ENCODE measurements at regions not wholly inside any gene's neighbourhood (a gene's known extent, or its start where the extent isn't known, plus 50 kb on each side); places are given as distances from the start of the nearest gene placed in this dataset.
A peak's percentile ranks its signal among the peaks of the same experiment; 100 is the strongest.

DNA sequence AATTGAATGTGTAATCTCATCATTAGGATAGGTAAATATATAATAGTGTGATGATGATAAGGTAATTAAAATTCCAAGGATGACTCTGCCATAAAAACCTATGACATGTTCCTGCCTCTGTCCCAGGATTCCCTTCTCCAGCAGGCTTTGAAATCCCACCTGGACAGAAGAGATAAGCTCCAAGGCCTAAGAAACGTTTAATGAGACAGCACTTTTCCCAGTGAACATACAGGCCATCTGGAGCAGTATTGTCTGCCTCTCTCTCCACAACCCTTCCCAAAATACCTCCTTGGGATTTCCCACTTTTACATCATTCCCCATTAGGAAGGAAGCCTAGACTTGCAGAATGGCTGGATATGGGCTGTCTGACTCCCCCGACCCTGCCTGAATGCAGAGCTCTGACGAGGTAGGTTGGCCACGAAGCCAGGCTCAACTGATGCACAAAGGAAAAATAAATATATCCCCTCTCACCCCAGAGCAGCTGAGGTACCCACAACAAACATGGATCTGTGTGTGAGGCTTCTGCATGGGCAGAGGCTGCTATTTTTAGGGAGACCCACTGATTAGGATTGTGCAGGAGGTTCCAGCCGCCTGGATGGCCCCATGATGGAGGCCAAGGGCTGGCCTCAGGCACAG is 71.0 kb downstream of the TMPRSS5 start:
- no peak for DNase-seq

DNA sequence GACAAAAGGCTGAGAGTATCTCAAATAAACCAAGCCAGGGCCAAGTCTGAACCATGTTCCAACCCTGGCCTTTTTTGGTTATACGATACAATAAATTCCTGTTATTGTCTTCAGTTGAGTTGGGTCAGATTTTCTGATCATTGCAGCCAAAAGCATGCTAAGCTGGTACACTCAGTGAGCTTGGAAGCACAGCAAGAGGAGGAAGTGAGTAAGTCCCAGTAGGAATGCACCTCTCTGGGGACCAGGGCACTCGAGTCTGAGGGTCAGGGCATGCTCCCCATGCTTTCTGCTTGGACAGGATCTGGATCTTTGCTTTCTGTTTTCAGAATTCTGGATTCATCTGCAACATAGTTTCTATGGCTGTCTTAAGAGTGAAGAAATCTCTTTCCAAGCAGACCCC is 73.1 kb downstream of the TMPRSS5 start:
- DNase-seq = no peak

DNA sequence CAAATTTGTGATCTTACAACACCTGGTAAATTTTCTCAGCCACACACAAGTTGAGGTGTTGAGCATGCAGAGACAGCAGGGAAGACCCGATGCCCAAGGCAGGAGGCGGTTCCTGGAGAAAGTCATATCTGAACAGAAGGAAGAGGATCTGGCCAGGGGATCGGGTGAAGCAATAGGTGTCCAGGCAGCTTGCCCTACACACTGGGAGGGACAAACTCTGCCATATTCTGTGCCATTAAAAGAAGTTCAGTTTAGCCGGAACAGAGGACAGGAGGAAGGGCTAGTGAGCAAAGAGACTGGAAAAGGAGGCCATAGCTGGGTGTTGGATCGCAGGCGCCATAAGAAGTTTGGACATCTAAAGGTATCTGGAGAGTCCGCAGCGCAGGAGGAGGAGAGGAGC is 76.5 kb downstream of the TMPRSS5 start:
- no peak for DNase-seq

DNA sequence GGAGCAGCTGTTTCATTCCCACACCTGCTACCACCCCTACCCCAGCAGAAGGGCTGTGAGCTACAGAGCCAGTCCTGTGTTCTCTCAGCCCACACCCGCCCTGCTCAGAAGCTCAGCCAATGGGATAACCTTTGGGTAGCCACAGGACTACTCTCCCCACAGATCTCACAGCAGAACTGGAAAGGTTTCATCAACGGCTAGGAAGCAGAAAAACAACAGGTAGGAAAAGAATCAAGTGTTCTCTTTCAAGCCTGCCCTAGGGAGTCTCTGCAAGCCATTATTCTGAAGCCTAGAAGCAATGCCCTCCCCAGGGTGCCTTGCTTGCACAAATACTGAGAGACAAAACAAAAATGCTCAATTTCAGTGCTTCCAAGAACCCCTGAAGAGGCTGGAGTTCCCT is 77.2 kb downstream of the TMPRSS5 start:
- DNase-seq = no peak

DNA sequence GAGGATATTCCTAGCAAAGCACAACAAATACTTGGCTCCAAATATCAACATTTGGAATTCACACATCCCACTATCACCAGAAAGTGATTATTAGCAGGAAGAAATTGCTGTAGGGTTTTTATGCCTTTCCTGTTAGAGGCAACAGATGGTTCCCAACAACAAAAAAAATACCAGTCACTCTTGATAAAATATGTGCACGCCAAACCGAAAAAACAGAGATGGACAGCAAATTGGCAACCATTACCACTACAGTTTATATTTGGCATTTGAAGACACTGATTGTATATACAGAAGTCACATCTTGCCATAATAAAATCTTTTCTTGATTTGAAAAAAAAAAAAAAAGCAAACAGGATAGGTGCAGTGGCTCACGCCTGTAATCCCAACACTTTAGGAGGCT is 78.2 kb downstream of the TMPRSS5 start:
- no peak for DNase-seq

DNA sequence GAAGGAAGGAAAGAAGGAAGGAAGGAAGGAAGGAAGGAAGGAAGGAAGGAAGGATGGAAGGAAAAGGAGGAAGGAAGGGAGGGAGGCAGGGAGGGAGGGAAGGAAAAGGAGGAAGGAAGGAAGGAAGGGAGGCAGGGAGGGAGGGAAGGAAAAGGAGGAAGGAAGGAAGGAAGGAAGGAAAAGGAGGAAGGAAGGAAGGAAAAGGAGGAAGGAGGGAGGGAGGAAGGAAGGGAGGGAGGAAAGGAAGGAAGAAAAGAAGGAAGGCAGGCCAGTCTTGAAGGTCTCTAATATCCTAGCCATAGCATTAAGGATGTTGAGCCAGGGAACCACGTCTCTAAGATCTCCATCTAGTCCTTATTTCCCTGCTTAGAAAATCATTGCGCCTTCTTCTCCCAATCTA is 78.8 kb downstream of the TMPRSS5 start:
- no peak for DNase-seq

DNA sequence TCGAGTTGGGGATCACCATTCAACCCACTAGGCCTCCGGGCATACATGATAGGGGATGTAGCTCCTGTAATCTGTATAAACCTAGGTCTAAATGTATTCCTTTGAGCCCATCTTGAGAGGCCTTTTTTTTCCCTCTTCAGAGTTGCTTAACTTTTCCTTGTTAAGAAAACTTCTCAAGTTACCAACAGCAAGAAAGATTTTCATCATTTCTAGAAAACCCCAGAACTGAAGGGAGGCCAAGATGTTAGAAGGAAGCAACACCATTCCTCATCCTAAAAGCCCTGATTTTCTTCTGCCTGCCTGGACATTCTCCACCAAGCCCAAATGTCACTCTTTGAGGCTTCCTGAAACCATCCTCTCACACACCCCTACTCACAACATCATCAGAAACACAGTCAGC is 79.4 kb downstream of the TMPRSS5 start:
- DNase-seq = no peak

DNA sequence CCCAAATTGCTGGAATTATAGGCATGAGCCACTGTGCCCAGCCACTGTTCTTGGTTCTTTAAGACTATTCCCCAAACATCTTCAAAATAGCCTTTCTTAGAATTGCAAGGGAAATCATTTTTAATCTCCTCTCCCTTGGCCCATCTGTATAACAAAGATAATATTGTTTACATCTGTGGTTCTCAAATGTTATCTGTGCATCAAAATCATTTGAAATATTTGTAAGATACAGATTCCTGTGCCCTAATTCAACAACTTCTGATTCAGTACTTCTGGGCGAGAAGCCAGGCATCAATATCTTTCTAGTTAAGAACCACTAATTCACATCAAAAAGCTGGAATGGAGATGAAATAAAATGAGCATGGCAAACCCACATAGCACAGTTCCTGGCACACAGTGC is 83.0 kb downstream of the TMPRSS5 start:
- no peak for DNase-seq

DNA sequence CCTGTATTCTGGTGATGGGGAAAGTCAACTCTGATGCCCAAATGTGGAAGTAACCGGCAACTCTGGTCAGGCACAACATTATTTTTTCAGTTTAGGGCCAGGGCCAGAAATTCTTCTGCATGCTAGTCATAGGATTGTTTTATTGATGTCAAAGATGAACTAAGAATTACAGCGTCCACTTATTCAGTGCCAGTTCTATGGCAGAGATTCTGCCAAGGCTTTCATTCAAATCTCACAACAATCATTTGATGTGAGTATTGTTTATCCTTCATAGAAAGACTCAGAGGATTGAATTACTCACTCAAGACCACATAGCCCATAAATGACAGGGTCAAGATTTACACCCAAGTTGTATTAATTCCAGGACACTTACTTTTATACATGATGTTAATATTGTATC is 87.7 kb downstream of the TMPRSS5 start:
- no peak for DNase-seq

DNA sequence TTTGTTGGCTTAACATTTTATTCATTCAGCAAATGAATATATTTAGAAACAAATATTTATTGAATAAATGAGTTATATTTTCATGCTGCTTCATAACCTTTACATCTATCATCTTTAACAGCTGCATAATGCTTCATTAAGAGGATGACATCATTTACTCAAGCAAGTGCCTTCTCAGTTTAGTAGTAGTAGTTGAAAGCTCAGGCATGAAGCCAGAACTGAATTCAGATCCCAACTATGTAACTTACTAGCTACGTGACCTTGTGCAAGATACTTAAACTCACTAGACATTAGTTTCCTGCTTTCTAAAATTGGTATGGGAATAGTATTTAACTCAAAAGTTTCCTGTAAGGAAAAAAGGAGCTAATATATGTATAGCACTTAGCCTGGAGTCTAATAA is 90.3 kb downstream of the TMPRSS5 start:
- no peak for DNase-seq

DNA sequence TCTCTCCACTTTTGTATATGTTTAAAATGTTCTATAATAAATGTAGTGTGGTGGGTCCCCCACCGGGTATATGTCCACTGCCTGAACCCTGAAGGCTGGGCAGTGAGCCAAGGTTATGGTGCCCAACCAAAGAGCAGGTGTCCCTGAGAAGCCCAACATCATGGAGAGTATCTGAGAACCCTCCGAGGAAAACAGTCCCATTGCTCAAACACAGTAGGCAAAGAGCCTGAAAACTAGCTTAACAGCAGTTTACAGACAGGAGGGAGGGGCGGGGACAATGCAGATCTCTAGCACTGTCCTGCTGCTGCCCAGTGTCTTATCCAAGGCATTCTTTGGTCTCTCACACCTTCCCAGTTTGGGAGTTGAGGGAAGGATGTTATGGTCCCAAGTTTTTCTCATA is 91.0 kb downstream of the TMPRSS5 start:
- no peak for DNase-seq

DNA sequence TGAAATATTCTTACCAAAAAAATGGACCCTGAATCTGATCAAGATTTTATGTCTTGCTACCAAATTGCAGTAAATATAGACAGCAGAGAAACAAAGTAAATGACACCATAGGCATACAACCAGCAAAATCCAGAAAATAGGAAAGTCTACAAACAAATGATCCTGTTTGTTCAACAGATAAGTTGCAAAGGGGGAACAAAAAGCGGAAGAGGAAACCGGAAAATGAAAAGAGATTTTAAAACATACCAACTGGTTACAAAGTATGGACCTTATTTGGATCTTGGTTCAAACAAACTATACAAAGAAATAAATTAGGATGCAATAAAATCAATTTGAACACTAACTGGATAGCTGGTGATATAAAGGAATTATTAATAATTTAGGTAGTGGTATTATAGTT is 92.0 kb downstream of the TMPRSS5 start:
- DNase-seq = no peak

DNA sequence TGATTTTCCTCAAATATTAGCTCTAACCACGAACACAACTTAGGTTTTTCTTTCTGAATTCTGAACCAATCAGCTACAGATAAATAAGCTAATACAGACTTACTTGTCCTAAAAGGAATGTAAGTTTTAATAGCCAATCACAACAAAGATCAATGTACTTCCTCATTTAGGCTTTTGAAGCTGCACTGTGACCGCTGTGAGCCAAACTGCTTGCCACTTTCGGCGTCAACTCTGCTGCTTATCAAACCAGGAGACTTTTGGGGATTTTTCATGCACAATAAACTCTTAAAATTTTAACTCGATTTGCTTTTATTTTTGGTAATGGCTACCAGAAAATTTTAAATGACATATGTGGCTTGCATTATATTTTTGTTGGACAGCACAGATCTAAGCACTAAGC is 92.5 kb downstream of the TMPRSS5 start:
- no peak for DNase-seq

DNA sequence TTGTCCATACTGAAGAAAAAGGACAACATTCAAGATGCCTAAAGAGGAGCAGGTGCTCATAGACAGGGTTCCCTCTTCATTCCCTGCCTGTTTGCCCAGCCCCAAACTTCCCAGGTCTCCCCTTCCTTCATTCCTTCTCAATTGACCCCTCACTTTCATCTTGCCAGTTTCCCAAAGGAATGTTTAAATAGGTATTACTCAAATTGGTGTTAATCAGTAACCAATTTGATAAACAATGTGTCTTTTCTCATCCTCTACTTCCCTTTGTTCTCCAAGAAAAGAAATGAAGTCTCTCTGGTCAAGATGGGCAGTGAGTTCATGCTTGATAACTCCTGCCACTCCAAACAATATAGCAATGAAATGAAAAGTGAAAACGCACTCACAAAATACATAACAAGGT is 101.9 kb downstream of the TMPRSS5 start:
- DNase-seq = no peak

DNA sequence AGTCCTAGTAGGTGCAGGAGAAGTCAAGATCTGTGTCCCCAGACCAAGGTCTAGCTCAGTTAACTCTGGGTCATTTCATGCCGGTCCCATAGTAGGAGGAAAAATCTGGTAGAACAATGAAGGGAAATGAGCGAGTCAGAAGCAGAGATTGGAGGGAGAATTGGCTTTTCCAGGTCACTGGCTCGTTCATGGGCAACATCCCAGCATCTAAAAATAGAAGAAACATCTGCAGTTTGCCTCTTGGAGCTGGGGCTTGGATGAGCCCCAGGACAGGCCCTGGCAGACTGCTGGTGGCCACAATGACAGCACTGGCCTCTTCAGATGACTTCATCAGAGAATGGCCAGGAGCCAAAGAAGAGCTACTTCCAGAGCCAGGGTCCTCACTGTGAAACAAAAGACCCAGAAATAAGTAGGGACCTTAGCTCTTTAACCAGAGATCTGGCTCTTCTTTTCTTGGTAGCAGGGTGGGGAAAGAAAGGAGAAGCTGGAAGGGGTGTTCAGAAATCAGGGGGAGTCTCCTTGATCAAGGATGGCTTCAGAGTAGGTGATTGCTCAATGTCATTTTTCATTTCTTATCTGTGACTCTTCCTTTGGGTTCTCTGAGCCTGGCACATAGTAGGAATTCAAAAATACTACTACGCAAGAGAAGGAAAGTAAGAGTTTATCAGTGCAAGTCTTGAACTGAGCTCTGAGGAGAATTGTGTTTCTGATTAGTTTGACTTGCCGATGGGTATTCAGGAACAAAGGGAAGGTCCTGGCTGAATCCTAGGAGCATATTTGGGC is 102.6 kb downstream of the TMPRSS5 start:
- DNase-seq = peak; percentile 69

DNA sequence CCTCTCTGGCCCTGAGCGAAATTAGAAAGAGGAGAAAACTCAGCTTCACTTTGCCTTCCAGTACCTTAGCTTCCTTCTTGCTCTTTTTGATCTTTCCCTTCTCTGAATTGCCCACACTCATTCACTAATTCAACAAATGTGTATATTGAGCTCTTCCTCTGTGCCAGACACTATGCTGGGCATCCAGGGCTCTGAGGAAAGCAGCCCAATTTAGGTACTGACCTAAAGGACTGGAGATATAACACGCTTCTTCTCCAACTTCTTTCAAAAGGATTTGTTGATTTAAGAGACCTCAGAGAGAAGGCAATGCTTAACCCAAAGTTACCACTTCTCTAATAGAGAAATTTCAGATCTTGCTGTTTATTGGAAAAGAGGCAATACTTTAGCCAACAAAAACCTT is 103.6 kb downstream of the TMPRSS5 start:
- DNase-seq = no peak

DNA sequence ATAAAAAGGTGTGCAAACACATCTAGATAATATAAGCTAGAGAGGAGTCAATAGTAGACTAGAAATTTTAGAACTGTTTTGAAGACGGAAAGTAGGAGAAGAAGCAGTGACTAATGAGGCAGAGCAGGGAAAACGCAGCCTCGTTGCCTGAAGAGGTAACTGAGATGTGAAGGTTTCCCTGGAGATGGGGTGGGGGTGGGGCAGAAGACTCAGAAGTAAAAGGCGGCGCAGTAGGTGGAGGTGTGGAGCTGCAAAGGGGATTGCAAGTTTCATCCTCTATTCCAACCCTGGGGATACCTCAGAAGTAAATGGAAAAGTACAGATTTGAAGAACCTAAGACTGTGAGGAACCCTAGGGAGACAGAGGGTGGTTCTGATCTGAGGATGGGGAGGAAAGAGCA is 109.5 kb downstream of the TMPRSS5 start:
- no peak for DNase-seq

DNA sequence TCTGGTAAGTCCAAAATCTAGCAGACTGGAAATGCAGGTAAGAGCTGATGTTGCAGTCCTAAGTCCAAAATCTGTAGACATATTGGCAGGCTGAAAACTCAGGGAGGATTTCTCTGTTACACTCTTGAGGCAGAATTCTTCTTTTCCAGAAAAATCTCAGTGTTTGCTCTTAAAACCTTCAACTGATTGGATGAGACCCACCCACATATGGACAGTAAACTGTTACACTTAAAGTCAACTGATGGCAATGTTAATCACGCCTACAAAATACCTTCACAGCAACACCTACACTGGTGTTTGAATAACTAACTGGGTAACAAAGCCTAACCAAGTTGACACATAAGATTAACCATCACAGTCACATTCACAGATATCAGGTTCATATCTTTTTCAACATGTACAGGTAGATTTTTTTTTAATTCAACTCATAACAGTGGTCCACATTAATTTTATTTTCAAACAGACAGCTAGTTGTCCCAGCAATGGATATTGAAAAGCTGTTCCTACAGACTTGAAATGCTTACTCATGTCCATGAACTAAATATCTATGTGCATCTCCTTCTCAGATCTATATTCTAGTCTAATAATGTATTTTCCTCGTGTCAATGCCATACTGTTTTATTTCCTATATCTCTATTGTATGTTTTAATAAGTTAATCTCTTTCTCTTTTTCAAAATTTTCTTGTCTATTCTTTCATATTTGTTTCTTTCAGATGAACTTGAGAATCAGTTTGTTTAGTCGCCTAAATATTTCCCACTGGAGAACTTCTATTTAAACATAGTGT is 110.1 kb downstream of the TMPRSS5 start:
- no peak for DNase-seq

DNA sequence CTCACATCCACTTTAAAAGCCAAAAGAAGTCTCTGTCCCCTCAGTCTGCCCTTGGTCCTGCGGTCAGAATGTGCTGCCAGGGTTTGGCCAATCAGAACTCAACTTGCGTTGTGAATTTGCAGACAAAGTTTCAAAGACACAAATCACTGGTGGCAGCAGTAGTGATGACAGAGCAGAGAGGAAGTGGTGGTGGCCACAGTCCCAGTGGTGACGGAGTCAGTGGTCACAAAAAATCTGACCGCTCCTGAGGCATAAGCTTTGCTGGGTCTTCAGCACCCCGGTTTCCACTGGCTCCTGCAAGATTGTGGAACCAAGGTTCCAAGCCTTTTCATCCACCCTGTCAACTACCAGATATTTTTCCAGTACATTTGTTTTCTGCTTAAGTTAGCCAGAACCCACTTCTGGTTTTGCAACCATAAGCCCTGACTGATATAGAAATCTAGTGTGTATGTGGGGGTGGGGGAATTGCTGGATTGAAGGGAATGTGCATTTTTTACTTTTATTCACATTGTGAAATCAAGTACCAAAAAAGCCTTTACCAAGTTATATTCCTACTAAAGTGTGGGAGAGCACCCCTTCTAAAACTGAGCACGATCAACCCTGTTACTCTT is 112.3 kb downstream of the TMPRSS5 start:
- no peak for DNase-seq

DNA sequence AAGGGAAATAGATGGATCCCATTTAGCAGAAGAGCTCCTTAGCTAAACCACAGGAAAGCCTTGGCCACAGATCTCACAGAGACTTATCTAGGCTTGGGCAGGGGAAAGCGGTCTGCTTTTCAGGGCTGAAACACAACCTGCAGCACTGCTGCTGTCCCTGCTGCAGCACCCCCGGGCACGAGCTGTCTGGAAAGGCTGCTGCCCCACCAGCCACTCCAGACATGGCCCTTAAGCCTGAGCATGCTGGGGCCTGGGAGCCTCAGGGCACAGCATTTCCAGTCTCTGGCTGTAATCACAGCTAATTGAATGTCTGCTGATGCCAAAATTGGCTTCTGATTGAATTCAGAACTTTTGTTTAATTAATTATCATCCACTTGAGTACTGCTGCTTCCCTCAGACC is 115.0 kb downstream of the TMPRSS5 start:
- DNase-seq = no peak

DNA sequence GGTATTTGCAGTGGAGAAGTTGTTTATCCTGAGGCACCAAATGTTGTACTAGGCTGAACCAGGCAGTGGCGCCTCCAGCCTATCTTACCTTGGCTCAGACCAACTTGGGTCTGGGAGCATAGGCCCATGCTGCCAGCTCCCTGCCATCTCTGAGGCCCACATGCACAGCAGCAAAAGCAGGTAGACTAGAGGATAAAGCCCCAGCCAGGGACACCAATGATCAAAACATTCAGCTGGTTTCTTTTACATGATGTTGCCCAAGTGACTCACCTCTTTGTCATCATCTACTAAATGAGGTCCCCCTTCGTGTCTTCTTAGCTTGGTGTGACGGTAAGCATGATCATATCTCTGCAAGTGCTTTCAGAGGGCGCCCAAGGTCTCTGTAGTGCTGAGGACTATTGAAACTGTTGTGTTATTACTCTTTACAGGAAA is 112.1 kb upstream of the DRD2 start:
- DNase-seq = no peak

DNA sequence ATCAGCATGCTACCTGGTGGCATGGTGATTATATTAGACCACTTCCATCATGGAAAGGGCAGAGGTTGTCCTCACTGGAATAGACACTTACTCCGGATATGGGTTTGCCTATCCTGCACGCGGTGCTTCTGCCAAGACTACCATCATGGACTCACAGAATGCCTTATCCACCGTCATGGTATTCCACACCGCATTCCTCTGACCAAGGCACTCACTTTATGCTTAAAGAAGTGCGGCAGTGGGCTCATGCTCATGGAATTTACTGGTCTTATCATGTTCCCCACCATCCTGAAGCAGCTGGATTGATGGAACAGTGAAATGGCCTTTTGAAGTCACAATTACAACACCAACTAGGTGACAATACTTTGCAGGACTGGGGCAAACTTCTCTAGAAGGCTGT is 109.2 kb upstream of the DRD2 start:
- no peak for DNase-seq

DNA sequence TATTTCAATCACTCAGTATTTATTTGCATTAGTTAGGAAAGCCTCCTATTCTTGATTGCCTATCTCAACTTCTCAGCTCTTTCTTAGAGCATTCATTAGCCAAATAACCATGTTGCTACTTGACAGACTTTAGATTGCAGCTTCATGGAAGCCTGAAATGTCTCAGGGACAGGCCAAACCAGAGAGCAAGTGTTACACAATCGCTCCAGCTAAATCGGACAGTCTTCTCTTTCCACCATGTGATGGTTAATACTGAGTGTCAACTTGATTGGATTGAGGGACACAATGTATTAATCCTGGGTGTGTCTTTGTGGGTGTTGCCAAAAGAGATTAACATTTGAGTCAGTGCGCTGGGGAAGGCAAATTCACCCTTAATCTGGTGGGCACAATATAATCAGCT is 106.5 kb upstream of the DRD2 start:
- no peak for DNase-seq

Measured in muscle of arm (tissue), 1 donor.